BJ (cell line): ENCODE measurements at regions not wholly inside any gene's neighbourhood (a gene's known extent, or its start where the extent isn't known, plus 50 kb on each side); places are given as distances from the start of the nearest gene placed in this dataset.

Source experiments
- CTCF ChIA-PET: fragments of 350-600 bp; formaldehyde crosslinking; extraction: SDS; loops from one replicate; lab custom pipeline; 2021; ENCODE audit warnings: antibody characterized with exemption, inconsistent platforms; lab: Yijun Ruan, JAX
- POLR2A ChIA-PET: fragments of 300-600 bp; sonication (Branson Sonifier 250); formaldehyde crosslinking; extraction: SDS; loops from one replicate; lab custom pipeline; 2021; ENCODE audit warnings: antibody characterized with exemption; lab: Charles Lee
- DNase-seq: peaks from one replicate; pipeline ENCODE4 v3.0.0-alpha.2; 2011; ENCODE audit warnings: low read depth
- H3K27me3 ChIP-seq: 2 replicates; pipeline ENCODE4 v1.6.0; 2011; ENCODE audit warnings: low read length; ENCODE audit not compliant: control insufficient read depth, insufficient read depth
- H3K36me3 ChIP-seq: 2 replicates; pipeline ENCODE4 v1.5.1; 2011; ENCODE audit warnings: low read length; ENCODE audit not compliant: control insufficient read depth, insufficient read depth
- H3K4me3 ChIP-seq: 2 replicates; pipeline ENCODE4 v1.5.1; 2011; ENCODE audit warnings: low read depth, mild to moderate bottlenecking, control low read depth, low read length
- CTCF ChIP-seq: IDR thresholded peaks from 2 replicates; pipeline ENCODE4 v1.5.1; 2011; ENCODE audit warnings: low read depth, mild to moderate bottlenecking, control low read depth, inconsistent platforms, low read length, moderate library complexity; ENCODE audit not compliant: insufficient read depth

- Histone ChIP-seq H3K27me3 (no peaks in the 10 kb centered on the region), H3K36me3 (no peaks in the 10 kb centered on the region), H3K4me3 (no peak overlapping the region)
- ChIA-PET POLR2A (no interaction called here), CTCF (interaction anchor here (1.5 to 2.4 kb wide), 3 partner anchors 12 to 176 kb away, joined by 4 to 10 read pairs (median 8); no protein-coding TSS in a partner anchor)
- DNase-seq, result no peak
- TF ChIP-seq CTCF, result no peak
These were observed 131.1 kb downstream of the RASSF10 start for GRCh38 chr11:13140028-13140870.

- Histone ChIP-seq H3K4me3 (no peak overlapping the region), H3K36me3 (no peaks in the 10 kb centered on the region), H3K27me3 (no peaks in the 10 kb centered on the region)
- DNase-seq, result no peak
- ChIA-PET CTCF (interaction anchor here (1.5 to 1.6 kb wide), 2 partner anchors 12 to 177 kb away, joined by 4 to 8 read pairs; no protein-coding TSS in a partner anchor), POLR2A (no interaction called here)
- no peak for TF ChIP-seq CTCF
These were observed 131.9 kb downstream of the RASSF10 start for GRCh38 chr11:13140873-13141655.

- no peak for DNase-seq
- TF ChIP-seq CTCF, result no peak
- ChIA-PET CTCF (interaction anchor here (0.6 to 1.6 kb wide), 5 partner anchors 10 to 178 kb away, joined by 3 to 8 read pairs (median 4); no protein-coding TSS in a partner anchor), POLR2A (no interaction called here)
- H3K4me3 ChIP-seq, result no peak overlapping the region
- H3K27me3 ChIP-seq, result no peaks in the 10 kb centered on the region
- H3K36me3 ChIP-seq, result no peaks in the 10 kb centered on the region
These were observed 132.9 kb downstream of the RASSF10 start for GRCh38 chr11:13141731-13142709.

GRCh38 chr11:13143486-13144297, 133.9 kb upstream of the BMAL1 start:
- POLR2A ChIA-PET, result no interaction called here
- CTCF ChIA-PET, result interaction anchor here (1.4 to 1.5 kb wide), 3 partner anchors 8 to 179 kb away, joined by 3 to 4 read pairs (median 3); no protein-coding TSS in a partner anchor
- Histone ChIP-seq H3K36me3 (no peaks in the 10 kb centered on the region), H3K4me3 (no peak overlapping the region), H3K27me3 (no peaks in the 10 kb centered on the region)
- DNase-seq, result no peak
- TF ChIP-seq CTCF, result no peak
